Lower leg skin (tissue), 4 donors: ENCODE measurements at regions not wholly inside any gene's neighbourhood (a gene's known extent, or its start where the extent isn't known, plus 50 kb on each side); places are given as distances from the start of the nearest gene placed in this dataset.

Experiments
- DNase-seq, 2 donors: peaks; one replicate each; pipeline ENCODE4 v3.0.0-alpha.2; 2019; ENCODE audit warnings: low spot score in 2 of 2
- H3K4me3 ChIP-seq: fragments of 200-600 bp; sonication (generic); 2 replicates; pipeline ENCODE4 v1.5.1; 2017; ENCODE audit warnings: mild to moderate bottlenecking, low read depth; ENCODE audit not compliant: poor library complexity, severe bottlenecking
- CTCF ChIP-seq, 3 donors: fragments of 450-650 bp; IDR thresholded peaks; one replicate each; pipeline ENCODE4 v1.5.1; 2016; ENCODE audit warnings: antibody characterized with exemption in 3 of 3, mild to moderate bottlenecking in 3 of 3, moderate library complexity in 2 of 3
- POLR2A ChIP-seq, 2 donors: fragments of 450-650 bp; IDR thresholded peaks; one replicate each; pipeline ENCODE4 v1.6.1; 2016 to 2017; ENCODE audit warnings: antibody characterized with exemption in 2 of 2, mild to moderate bottlenecking in 1 of 2, moderate library complexity in 1 of 2
- WGBS, 2 donors: methylation state at CpG; one replicate each; pipeline ENCODE4 v1.1.5; 2018; 5-methylcytosine and 5-hydroxymethylcytosine counted together
- intact Hi-C: fragments of 100-400 bp; cut with DNase I; formaldehyde crosslinking; loops from one replicate; pipeline ENCODE4 v1.15.0; 2023; ENCODE audit warnings: low total_unique reads

GRCh38 chr13:79912403-79912802 is 428.5 kb downstream of the SPRY2 start:
- DNase-seq, result no peak
- TF ChIP-seq POLR2A (IDR thresholded peaks at IDR 0.05) (no peak), CTCF (IDR thresholded peaks at IDR 0.05) (no peak)
- intact Hi-C loops, result no loop called here
- H3K4me3 ChIP-seq, result no peak overlapping the region
- 36 to 61% methylated on average over 3 of the region's 3 CpGs for WGBS, 2 donors

DNA sequence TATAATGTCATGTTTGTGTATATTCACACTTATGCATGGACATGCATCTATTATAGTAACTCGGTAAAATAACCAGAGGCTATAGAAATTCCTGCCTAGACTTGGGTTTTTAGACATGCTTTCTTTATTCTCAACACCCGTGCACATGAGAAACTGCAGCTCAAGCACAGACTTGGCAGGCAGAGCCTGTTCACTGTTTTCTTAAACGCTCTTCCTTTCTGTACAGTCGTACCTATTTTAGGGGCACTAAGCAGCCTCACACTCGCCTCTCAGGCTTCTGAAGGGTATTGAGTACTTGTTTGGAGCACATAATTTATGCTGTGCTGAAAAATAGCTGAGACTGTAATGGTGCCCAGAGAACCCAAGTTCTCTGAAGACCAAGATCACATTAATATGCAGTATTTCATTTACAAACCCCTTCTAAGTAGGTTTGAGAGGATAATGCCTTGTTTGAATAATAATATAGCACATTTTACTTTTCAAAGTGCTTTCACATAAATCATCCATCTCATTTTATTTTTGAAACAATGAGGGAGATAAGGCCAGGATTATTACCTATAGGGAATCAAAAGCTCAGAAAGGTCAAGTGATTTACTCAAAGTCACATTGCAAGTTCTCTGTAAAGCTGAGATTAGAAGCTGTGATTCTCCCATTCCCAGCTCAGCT is 429.9 kb downstream of the SPRY2 start:
- intact Hi-C loops, result no loop called here
- no peak for TF ChIP-seq POLR2A (IDR thresholded peaks at IDR 0.05)
- TF ChIP-seq CTCF (IDR thresholded peaks at IDR 0.05), result no peak
- DNase-seq, result no peak
- WGBS, 2 donors, result 48 to 49% methylated on average over 5 of the region's 5 CpGs
- H3K4me3 ChIP-seq, result no peak overlapping the region

DNA sequence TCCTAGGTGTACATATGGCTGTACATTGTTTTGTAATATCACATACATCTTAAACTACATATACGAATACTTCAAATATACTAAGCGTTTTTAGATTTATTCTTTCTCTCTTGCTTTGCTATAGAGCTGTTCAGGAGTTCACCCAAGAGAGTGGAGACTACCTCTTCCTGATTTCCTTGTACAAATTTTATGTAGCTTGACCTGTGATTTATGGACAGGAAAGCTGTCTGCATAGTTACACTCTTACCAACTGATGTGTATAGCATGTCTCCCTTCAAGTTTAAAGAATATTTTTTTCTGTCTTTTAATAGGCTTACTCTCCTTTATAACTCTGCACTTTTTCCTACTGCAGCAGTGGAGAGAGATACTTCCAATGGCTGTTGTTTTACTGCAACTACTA is 428.7 kb downstream of the NDFIP2 start:
- H3K4me3 ChIP-seq, result no peak overlapping the region
- no peak for DNase-seq
- 90 to 96% methylated on average over 2 of the region's 2 CpGs for WGBS, 2 donors
- intact Hi-C loops, result no loop called here
- no peak for TF ChIP-seq POLR2A (IDR thresholded peaks at IDR 0.05)
- TF ChIP-seq CTCF (IDR thresholded peaks at IDR 0.05), result no peak

GRCh38 chr13:79908381-79908780 is 427.4 kb downstream of the NDFIP2 start:
- no peak overlapping the region for H3K4me3 ChIP-seq
- WGBS, 2 donors, result 83% methylated on average over 3 of the region's 3 CpGs
- DNase-seq, result no peak
- TF ChIP-seq CTCF (IDR thresholded peaks at IDR 0.05) (no peak), POLR2A (IDR thresholded peaks at IDR 0.05) (no peak)
- intact Hi-C loops, result no loop called here

DNA sequence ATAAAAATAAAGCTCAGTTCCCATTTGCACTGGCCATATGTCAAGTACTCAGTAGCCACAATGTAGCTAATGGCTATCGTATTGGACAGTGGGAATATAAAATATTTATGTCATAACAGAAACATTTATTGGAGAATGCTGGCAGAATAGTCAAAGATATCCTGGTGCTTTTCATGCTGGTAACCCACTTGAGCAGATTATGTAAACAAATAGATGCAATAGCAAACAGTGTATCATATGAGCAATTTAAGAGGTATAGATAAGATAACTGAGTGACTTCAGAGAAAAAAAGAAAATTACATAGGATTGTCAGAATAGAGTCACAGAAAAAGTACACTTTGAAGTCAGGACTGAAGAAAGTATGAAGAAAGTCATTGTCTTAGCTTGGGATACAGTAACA is 426.6 kb downstream of the NDFIP2 start:
- DNase-seq, result no peak
- intact Hi-C loops, result no loop called here
- no peak overlapping the region for H3K4me3 ChIP-seq
- TF ChIP-seq POLR2A (IDR thresholded peaks at IDR 0.05), result no peak
- no peak for TF ChIP-seq CTCF (IDR thresholded peaks at IDR 0.05)
- 95 to 98% methylated on average over 1 of the region's 1 CpG for WGBS, 2 donors

DNA sequence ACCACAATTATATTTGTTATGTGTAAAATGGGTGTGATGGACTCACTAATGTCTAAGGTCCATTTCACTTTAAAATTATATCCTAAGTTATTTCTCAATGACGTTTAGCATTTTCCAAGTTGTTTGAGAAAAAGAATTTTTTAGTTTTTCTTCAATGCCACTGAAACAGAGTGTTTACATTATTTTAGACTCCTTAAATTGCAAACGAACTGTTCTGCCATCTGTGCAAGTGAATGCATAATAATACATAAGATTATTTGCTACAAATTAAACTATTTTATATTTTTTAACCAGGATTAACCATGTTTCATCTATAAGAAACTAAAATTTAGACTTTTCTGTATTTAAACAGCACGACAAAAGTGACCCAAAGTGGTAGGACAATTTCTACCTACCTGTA is 425.4 kb downstream of the NDFIP2 start:
- no peak for DNase-seq
- H3K4me3 ChIP-seq, result no peak overlapping the region
- intact Hi-C loops, result no loop called here
- TF ChIP-seq CTCF (IDR thresholded peaks at IDR 0.05) (no peak), POLR2A (IDR thresholded peaks at IDR 0.05) (no peak)
- WGBS, 2 donors, result 78 to 82% methylated on average over 3 of the region's 3 CpGs
